HG03196 (cell line): ENCODE measurements at regions not wholly inside any gene's neighbourhood (a gene's known extent, or its start where the extent isn't known, plus 50 kb on each side); places are given as distances from the start of the nearest gene placed in this dataset.
"Not testable (repeated sequence)": the region's sequence is repeated elsewhere in the genome, so short reads cannot be mapped to it uniquely, and the experiment has no call there.

Experiments
- ATAC-seq: cut with Tn5 transposase; IDR thresholded peaks from one replicate; pipeline ENCODE4 v1.9.1; 2021; ENCODE audit not compliant: unreplicated experiment

GRCh38 chr5:1637639-1638481 is 114.1 kb upstream of the LPCAT1 start:
- no peak for ATAC-seq

- no peak for ATAC-seq
Observed at GRCh38 chr5:1636981-1637638, 113.3 kb upstream of the LPCAT1 start.

- ATAC-seq = not testable (repeated sequence)
Observed at GRCh38 chr5:1636208-1636770, 112.5 kb upstream of the LPCAT1 start.

GRCh38 chr5:1635477-1635876 is 111.7 kb upstream of the LPCAT1 start:
- ATAC-seq = not testable (repeated sequence)

GRCh38 chr5:1634337-1634661 is 110.5 kb upstream of the LPCAT1 start:
- no peak for ATAC-seq

- ATAC-seq = peak; percentile 93
Observed at GRCh38 chr5:1633605-1634336, 110.0 kb upstream of the LPCAT1 start.

GRCh38 chr5:1631004-1631403 is 107.2 kb upstream of the LPCAT1 start:
- not testable (repeated sequence) for ATAC-seq

- not testable (repeated sequence) for ATAC-seq
Observed at GRCh38 chr5:1626397-1626796, 102.6 kb upstream of the LPCAT1 start.

- not testable (repeated sequence) for ATAC-seq
Observed at GRCh38 chr5:1619531-1619930, 95.8 kb upstream of the LPCAT1 start.

- ATAC-seq = not testable (repeated sequence)
Observed at GRCh38 chr5:1618296-1618865, 94.6 kb upstream of the LPCAT1 start.

GRCh38 chr5:1617236-1617755 is 93.5 kb upstream of the LPCAT1 start:
- ATAC-seq = not testable (repeated sequence)

GRCh38 chr5:1613515-1613914 is 89.8 kb upstream of the LPCAT1 start:
- not testable (repeated sequence) for ATAC-seq

- not testable (repeated sequence) for ATAC-seq
Observed at GRCh38 chr5:1610526-1610925, 86.8 kb upstream of the LPCAT1 start.

GRCh38 chr5:1609111-1609510 is 85.4 kb upstream of the LPCAT1 start:
- ATAC-seq = not testable (repeated sequence)

GRCh38 chr5:1608336-1608735 is 84.6 kb upstream of the LPCAT1 start:
- ATAC-seq = not testable (repeated sequence)

GRCh38 chr5:1606951-1607350 is 83.2 kb upstream of the LPCAT1 start:
- ATAC-seq = not testable (repeated sequence)

- not testable (repeated sequence) for ATAC-seq
Observed at GRCh38 chr5:1603916-1604315, 80.2 kb upstream of the LPCAT1 start.

GRCh38 chr5:1601565-1601964 is 77.8 kb upstream of the LPCAT1 start:
- not testable (repeated sequence) for ATAC-seq

- not testable (repeated sequence) for ATAC-seq
Observed at GRCh38 chr5:1598950-1599737, 75.4 kb upstream of the LPCAT1 start.

GRCh38 chr5:1597093-1597473 is 73.3 kb upstream of the LPCAT1 start:
- not testable (repeated sequence) for ATAC-seq
